Mucosa of gallbladder (tissue), 1 donor: ENCODE measurements at regions not wholly inside any gene's neighbourhood (a gene's known extent, or its start where the extent isn't known, plus 50 kb on each side); places are given as distances from the start of the nearest gene placed in this dataset.
"Not testable (repeated sequence)": the region's sequence is repeated elsewhere in the genome, so short reads cannot be mapped to it uniquely, and the experiment has no call there.

Experiments used
- DNase-seq: peaks from one replicate; pipeline ENCODE4 v3.0.0-alpha.2; 2020; ENCODE audit warnings: low spot score
- donor health status: DM: no; HTN: no; CAD: no.

GRCh38 chr14:45976001-45976400 lies 675.6 kb downstream of the RPL10L start:
- DNase-seq = no peak

GRCh38 chr14:45972416-45972815 lies 679.2 kb downstream of the RPL10L start:
- no peak for DNase-seq

- DNase-seq = no peak
These were observed 681.0 kb downstream of the RPL10L start for GRCh38 chr14:45970621-45971020.

- no peak for DNase-seq
These were observed 683.5 kb downstream of the RPL10L start for GRCh38 chr14:45968037-45968436.

- DNase-seq = no peak
These were observed 696.5 kb upstream of the MIS18BP1 start for GRCh38 chr14:45949479-45949878.

GRCh38 chr14:45947830-45948229 lies 694.8 kb upstream of the MIS18BP1 start:
- DNase-seq = no peak

- no peak for DNase-seq
These were observed 693.2 kb upstream of the MIS18BP1 start for GRCh38 chr14:45946251-45946650.

GRCh38 chr14:45940318-45940717 lies 687.3 kb upstream of the MIS18BP1 start:
- DNase-seq = no peak

- DNase-seq = no peak
These were observed 686.6 kb upstream of the MIS18BP1 start for GRCh38 chr14:45939572-45939971.

- DNase-seq = not testable (repeated sequence)
These were observed 667.0 kb upstream of the MIS18BP1 start for GRCh38 chr14:45919995-45920394.

- no peak for DNase-seq
These were observed 663.4 kb upstream of the MIS18BP1 start for GRCh38 chr14:45916340-45916953.

- DNase-seq = no peak
These were observed 654.8 kb upstream of the MIS18BP1 start for GRCh38 chr14:45907782-45908181.

GRCh38 chr14:45906257-45906656 lies 653.3 kb upstream of the MIS18BP1 start:
- no peak for DNase-seq

- no peak for DNase-seq
These were observed 652.7 kb upstream of the MIS18BP1 start for GRCh38 chr14:45905672-45906071.

GRCh38 chr14:45904314-45904713 lies 651.3 kb upstream of the MIS18BP1 start:
- DNase-seq = no peak

- DNase-seq = no peak
These were observed 649.2 kb upstream of the MIS18BP1 start for GRCh38 chr14:45902241-45902640.

GRCh38 chr14:45897439-45897838 lies 644.4 kb upstream of the MIS18BP1 start:
- no peak for DNase-seq

GRCh38 chr14:45893127-45893526 lies 640.1 kb upstream of the MIS18BP1 start:
- DNase-seq = no peak

GRCh38 chr14:45891417-45892080 lies 638.5 kb upstream of the MIS18BP1 start:
- no peak for DNase-seq

GRCh38 chr14:45888766-45889285 lies 635.8 kb upstream of the MIS18BP1 start:
- not testable (repeated sequence) for DNase-seq

- DNase-seq = no peak
These were observed 625.0 kb upstream of the MIS18BP1 start for GRCh38 chr14:45877981-45878380.

- no peak for DNase-seq
These were observed 615.9 kb upstream of the MIS18BP1 start for GRCh38 chr14:45868863-45869262.

- no peak for DNase-seq
These were observed 615.4 kb upstream of the MIS18BP1 start for GRCh38 chr14:45868377-45868776.
